Stimulated activated CD8-positive, alpha-beta memory T cell treated with anti-CD3 and anti-CD28 coated beads, Interleukin-4, amount 100 ng/mL, for 24 hours (primary cell): ENCODE measurements at regions not wholly inside any gene's neighbourhood (a gene's known extent, or its start where the extent isn't known, plus 50 kb on each side); places are given as distances from the start of the nearest gene placed in this dataset.

Experiments used
- DNase-seq: peaks from one replicate; pipeline ENCODE4 v3.0.0-alpha.2; 2020; ENCODE audit warnings: low read depth

GRCh38 chr2:18465979-18466378 lies 94.5 kb downstream of the RDH14 start:
- DNase-seq: no peak

- DNase-seq: no peak
Measured at GRCh38 chr2:18464913-18465312, 95.5 kb downstream of the RDH14 start.

DNA sequence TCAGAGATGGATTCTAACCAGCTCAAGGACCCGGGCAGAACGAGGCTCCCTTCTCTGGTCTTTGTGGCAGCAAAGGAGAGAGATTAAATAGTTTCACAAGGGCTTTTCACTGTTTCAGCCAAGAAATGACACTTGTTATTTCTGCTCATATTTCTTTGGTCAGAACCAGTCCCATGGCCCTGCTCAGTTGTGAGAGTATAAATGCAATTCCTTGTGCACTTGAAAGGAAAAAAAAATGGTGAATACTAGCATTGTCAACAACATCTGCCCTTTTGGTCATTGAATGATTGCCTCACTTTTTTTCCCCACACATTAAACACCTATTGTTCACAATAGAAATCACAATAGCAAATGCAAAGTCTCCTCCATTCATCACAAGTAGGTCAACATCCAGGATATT lies 104.4 kb downstream of the RDH14 start:
- no peak for DNase-seq

- DNase-seq: no peak
Measured at GRCh38 chr2:18455236-18455862, 105.1 kb downstream of the RDH14 start.

GRCh38 chr2:18454692-18455235 lies 105.7 kb downstream of the RDH14 start:
- DNase-seq: no peak

DNA sequence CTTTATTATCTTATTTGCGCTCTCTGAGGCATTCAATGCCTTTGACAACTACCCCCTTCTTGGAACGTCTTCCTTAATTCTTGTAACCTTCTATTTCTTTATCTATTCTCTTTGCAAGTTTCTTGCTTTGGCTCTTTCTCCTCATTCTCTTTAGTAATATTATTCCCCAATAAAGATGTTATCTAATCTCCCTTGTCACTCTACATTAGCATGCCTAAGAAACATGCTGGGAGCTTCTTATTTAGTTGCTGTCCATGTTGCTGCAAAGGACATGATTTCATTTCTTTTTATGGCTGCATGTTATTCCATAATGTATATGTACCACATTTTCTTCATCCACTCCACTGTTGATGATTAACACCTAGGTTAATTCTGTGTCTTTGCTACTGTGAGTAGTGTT lies 113.7 kb downstream of the RDH14 start:
- no peak for DNase-seq

GRCh38 chr2:18445433-18446320 lies 114.8 kb downstream of the RDH14 start:
- DNase-seq: no peak

DNA sequence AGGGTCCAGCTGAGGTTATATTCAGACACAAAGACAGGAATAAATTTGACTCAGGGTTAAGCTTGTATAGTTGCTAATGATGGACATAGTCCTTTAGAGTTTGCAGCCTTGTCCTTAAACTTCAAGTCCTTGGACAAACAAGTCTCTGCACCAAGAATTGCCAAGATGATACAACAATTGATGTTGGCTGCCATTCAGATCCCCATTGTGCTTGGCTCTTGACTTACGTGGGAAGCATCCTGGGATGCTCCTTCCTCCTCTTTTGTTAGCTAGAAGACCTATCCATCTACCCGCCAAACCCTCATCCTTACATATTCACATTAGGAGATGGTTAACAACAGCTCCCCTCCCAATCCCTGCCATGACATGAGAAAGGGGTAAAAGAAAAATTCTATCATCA lies 115.6 kb downstream of the RDH14 start:
- no peak for DNase-seq

DNA sequence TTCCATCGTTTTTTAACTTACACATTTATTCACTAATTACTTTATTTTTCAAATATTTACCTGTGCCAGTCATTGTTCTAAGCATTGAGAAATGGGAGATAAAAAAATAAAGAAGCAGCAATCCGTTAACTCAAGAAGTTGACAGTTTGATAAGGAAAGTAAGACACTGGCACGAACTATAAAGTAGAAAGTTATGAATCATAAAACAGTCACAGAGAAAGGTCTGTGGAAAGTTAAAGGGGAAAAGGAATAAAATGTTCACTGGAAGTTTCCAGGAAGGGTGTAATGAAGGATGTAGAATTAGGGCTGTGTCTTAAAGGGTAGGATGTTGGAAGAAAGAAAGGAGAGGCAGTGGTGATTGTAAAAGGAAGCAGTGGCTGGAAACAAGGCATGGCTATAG lies 118.9 kb downstream of the RDH14 start:
- DNase-seq: no peak

GRCh38 chr2:18440777-18441176 lies 119.7 kb downstream of the RDH14 start:
- DNase-seq: no peak

GRCh38 chr2:18440141-18440661 lies 120.3 kb downstream of the RDH14 start:
- no peak for DNase-seq

DNA sequence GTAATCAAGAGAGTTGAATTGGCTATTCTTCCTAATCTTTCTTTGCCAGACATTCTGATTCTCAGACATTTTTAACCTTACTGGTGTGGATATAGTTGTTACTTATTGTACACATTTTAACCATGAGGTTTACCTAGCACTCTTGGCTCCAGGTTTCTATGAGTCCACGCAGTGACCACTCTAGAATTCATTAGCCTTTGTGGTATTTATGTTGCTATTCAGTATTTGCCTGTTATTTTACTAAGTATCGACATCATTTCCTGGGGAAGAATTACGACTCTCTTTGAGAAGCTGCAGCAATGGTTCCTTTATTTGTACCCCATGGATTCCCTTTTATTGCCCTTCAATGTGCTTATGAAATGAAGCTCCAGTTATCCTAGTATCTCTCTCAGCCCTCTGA lies 120.7 kb downstream of the RDH14 start:
- no peak for DNase-seq

- DNase-seq: no peak
Measured at GRCh38 chr2:18437909-18438308, 122.5 kb downstream of the RDH14 start.

DNA sequence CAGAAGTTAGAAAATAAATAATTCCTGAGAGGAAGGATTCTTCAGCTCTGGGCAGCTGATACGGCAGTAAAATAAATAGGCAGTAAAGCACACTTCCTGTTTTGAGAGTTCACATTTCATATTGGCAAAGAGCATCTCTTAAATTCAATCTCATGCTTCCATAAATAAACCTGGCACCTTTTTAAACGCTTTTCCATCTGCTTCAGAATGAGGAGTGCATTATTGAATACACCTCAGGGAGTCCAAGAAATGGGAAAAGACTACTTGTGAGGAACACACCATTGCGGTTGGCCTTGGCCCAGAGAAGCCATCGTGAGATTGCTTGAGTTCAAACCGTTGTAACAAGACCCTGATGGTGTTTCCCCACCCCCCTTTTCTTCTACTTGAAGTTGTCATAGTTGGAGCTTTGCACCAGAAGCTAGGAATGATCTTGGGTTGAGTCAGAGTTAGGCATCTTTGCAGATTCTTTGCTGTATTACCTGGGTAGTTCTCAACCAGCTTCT lies 123.9 kb downstream of the RDH14 start:
- no peak for DNase-seq

DNA sequence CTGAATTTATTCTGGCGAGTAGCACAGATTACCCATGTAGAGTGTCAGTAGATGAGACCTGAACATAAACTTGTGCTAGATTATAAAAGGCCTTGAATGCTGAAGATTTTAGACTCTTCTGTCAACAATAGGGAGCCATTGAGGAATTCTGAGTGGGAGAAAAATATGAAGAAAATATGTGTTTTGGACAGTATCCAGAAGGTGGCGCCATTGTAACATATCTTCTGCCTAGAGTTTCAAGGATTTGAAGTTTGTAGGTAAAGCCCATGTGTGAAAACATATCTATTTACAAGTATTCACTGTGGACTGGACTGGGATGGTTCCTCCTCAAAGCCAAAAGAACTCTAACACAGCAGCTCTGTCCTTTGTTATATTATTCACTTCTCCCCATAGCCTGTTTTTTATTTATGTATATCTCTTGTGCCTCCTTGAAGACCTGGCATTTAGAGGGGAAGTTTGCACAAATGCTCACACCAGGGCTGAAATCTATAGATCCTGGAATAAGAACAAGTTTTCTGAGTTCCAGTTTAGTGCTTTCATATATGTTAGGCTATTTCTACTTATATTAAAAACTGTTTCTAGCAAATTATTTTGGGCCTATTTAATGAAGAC lies 124.9 kb downstream of the RDH14 start:
- DNase-seq: no peak

DNA sequence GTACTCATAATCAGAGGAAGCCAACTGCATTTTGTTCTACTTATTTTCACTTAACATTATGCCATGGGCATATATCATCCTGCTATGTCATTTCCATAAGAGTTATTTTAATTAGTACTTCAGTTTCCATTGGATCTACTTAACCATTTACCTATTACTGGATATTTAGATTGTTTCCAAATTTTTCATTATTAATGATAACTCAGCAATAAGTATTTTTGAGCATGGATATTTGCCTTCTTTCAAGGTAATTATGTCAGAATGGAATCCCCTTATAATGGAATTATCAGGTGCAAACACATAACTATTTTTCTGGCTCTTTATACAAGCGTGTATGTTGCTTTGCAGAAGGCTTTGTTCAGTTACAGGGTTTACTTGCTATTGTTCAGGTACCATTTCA lies 126.6 kb downstream of the RDH14 start:
- no peak for DNase-seq

DNA sequence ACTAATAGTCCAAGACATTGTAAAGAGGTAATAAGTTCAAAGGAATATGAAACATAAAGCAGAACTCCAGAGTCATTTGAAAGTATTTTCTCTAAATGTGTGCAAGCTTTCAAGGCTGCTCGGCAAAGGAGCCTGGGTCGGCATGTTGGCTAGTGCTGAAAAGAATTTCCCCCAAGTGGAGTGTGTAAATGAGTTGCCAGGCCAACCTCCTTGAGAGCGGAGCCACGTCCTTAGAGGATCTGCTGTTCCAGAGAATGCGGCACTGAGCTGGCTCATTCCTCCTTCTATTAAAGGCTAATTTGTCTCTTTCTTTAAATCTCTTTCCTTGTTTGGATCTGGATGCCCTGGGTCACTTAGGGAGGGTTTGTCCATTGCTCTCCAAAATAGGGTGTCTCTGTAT lies 127.5 kb downstream of the RDH14 start:
- no peak for DNase-seq

DNA sequence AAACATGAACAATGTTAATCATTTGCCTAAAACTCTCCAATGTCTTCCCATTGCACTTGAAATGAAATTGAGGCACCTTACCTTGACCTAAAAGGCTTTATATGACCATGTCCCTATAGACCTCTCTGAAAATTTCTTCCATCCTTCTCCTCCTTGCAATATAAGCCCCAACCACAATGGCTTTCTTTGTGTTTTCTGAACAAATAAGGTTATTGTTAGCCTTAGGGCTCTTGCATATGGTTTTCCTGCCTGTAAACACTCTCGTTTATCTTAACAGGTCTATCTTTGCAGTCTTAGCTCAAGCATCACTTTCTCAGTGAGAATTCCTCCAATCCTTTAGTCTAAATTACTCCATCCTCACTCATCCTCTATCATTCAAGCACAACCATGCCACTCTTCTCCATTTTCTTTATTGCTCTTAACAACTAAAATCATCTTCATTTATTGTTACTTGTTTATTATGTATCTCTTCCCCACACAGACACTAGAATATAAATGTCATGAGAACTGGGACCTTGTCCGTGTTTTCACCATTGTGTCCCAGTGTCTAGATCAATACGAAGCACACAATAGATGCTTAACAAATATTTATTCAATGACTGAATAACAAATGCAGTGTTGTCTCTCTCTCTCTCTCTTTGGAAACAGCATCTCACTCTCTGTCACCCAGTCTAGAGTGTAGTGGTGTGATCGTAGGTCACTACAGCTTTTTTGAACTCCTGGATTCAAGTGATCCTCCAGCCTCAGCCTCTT lies 129.3 kb downstream of the RDH14 start:
- DNase-seq: no peak

DNA sequence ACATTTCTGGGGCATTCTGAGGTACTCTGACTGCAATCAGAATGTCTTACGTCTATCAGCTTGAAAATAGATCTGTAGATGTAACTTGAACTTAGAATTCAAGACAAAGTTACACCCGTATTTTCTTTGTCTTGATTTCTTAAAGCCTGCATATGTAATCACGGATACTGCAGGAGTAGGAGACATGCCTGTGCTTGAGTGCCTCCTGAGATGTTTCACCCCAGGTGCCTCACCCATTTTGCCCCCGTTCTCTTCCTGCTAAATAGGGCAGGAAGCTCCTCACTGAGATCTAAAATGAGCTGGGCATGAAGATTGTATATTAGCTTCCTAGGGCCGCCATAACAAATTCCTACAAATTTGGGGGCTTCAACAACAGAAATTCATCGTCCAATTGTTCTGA lies 131.9 kb downstream of the RDH14 start:
- no peak for DNase-seq

DNA sequence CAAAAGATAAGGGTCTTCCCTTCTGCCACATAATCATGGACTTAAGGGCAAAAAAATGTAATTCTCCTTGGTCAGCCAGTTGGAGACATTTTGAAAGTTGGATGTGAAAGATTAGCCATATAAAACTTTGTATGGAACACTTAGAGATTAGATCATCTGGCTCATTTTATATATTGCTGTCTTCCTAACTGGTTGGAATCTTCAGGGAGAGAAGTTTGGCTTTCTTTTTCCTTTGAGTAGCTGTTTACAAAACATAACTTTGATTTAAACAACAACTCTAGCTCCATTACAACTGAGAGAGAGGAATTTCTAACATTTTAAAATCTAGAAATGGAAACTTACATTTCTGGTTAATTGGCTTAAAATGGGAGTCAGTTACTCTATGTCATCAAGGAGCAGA lies 132.7 kb downstream of the RDH14 start:
- no peak for DNase-seq

DNA sequence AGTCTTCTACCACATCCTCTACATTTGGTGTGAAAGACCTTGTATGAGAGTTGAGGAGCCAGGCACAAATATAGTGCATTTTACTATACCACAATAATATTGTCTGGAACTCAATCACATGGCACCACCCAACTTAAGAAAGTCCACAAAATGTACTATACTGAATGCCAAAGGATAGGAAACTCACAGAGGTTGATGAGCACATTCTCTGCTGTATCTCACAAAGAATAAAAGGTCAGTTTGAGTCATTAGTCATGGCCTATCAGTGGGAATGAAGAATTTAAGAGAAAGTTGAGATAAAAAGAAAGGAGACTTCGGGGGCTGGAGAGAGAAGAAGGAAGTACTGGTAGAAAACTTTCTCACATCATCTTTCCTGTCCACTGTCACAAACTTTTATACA lies 134.3 kb downstream of the RDH14 start:
- DNase-seq: no peak

- no peak for DNase-seq
Measured at GRCh38 chr2:18425210-18425703, 135.2 kb downstream of the RDH14 start.
